ENCODE measurements at regions not wholly inside any gene's neighbourhood (a gene's known extent, or its start where the extent isn't known, plus 50 kb on each side); places are given as distances from the start of the nearest gene placed in this dataset.

DNA sequence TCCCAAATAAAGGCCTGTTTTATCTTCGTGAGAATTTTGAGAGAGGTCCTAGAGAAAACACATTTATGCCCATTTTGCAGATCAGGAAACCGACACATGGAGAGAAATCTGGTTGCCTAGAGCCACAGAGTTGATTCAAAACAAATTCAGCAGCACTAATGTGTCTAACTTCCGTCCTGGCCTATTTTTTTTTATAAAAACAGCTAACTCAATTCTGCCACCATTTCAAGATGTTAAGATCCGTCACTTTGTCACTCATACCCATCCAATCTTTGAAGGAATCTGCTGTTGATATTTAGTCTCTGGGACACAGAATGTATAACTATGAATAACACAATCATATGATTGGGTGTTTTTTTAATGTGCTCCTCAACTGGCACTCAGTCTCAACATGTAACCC, 611.1 kb upstream of the ARID1B start:
- Mint-ChIP-seq H3K4me1 (peaks cover 28% of the 10 kb centered on the region), H3K27me3 (ENCODE audit: low read depth) (no peaks in the 10 kb centered on the region), H3K27ac (ENCODE audit: unreplicated experiment) (no peak overlapping the region), H3K4me3 (no peak overlapping the region), H3K9me3 (no peaks in the 10 kb centered on the region), H3K36me3 (ENCODE audit: low read depth) (no peaks in the 10 kb centered on the region)
- TF ChIP-seq, protein P1, sequence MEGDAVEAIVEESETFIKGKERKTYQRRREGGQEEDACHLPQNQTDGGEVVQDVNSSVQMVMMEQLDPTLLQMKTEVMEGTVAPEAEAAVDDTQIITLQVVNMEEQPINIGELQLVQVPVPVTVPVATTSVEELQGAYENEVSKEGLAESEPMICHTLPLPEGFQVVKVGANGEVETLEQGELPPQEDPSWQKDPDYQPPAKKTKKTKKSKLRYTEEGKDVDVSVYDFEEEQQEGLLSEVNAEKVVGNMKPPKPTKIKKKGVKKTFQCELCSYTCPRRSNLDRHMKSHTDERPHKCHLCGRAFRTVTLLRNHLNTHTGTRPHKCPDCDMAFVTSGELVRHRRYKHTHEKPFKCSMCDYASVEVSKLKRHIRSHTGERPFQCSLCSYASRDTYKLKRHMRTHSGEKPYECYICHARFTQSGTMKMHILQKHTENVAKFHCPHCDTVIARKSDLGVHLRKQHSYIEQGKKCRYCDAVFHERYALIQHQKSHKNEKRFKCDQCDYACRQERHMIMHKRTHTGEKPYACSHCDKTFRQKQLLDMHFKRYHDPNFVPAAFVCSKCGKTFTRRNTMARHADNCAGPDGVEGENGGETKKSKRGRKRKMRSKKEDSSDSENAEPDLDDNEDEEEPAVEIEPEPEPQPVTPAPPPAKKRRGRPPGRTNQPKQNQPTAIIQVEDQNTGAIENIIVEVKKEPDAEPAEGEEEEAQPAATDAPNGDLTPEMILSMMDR (conservative IDR thresholded peaks at IDR 0.05) = no peak
- no peak for DNase-seq (ENCODE audit: low read depth, low spot score)

DNA sequence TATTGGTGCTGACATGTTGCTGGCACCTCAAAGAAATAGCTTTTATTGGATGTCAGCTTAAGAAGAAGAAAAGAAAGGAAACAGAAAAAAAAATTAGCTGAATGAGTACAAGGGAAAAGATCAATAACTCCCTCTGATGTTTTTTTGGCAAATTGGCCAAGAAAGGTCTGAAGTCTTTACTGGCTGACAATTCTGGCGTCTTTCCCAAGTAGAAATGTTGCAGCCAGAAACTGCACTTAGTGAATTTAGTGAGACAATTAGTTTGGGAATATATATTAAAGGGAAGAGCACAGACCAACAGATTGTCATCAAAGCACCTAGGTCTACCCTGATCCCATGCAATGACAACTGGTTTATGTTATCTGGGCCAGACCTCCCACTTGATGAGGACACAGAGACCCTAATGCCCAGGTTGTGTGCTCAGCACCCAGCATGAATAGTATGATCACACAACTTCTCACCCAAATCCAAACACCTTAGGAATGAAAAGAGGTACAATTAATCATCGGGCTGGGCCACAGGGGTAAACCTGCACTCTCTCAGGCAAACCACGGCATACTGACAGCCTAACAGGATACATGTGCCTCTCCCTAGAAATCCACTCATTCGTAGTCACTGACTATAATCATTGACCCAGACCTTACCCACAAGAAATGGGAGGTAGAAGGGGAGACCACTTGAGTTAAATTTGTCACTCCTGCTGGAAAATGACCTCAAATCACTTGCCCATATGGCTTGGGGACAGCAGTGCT, 612.3 kb upstream of the ARID1B start:
- Mint-ChIP-seq H3K4me1 (peaks cover 26% of the 10 kb centered on the region), H3K27me3 (ENCODE audit: low read depth) (no peaks in the 10 kb centered on the region), H3K4me3 (no peak overlapping the region), H3K36me3 (ENCODE audit: low read depth) (no peaks in the 10 kb centered on the region), H3K27ac (ENCODE audit: unreplicated experiment) (no peak overlapping the region), H3K9me3 (no peaks in the 10 kb centered on the region)
- TF ChIP-seq, protein P1 (conservative IDR thresholded peaks at IDR 0.05) = no peak
- DNase-seq (ENCODE audit: low read depth, low spot score) = no peak

DNA sequence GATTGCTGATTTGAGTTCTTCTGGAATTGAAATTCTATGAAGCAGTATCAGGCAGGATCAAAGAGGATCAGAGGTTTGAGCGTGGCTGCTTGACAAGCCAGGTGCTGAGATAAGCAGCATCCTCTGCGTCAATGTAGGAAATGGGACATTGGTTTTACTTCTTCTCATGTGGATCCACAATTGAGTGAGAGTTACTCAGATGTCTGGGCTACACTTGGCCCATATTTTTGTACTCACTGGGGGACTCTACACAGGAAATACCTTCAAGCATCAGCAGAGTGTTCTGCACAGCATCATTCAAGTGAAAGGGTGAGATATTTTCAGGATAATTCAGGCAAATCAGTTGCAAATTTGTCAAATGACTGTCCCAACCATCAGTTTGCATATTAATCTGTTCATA, 613.9 kb upstream of the ARID1B start:
- TF ChIP-seq, protein P1 (conservative IDR thresholded peaks at IDR 0.05) = no peak

DNA sequence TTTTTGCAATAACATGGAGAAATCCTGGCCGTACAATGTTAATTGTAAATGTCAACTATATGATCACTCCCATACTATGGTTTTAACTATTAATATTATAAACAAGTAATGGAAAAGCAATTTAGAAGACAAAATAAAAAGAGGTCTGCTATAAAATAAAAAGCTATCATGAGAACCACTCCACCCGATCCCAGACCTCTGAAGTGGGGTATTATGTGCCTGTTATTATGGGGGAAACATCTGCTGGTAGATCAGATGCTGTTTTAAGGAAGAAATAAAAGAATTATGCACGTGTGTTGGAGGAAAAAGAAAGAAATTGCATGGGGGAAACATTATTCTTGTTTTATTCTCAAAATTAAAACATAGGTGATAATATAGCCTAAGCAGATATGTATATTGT, 615.7 kb upstream of the ARID1B start:
- Mint-ChIP-seq H3K36me3 (ENCODE audit: low read depth) (no peaks in the 10 kb centered on the region), H3K4me3 (no peak overlapping the region), H3K4me1 (no peaks in the 10 kb centered on the region), H3K27me3 (ENCODE audit: low read depth) (no peaks in the 10 kb centered on the region), H3K9me3 (no peaks in the 10 kb centered on the region), H3K27ac (ENCODE audit: unreplicated experiment) (no peak overlapping the region)
- TF ChIP-seq, protein P1 (conservative IDR thresholded peaks at IDR 0.05) = no peak
- no peak for DNase-seq (ENCODE audit: low read depth, low spot score)

More for the DNA sequence above, 613.9 kb upstream of the ARID1B start:
- no peak overlapping the region for H3K4me3 Mint-ChIP-seq
- peaks cover 18% of the 10 kb centered on the region for H3K4me1 Mint-ChIP-seq
- no peak for DNase-seq (ENCODE audit: low read depth, low spot score)
- H3K9me3 Mint-ChIP-seq = no peaks in the 10 kb centered on the region
- H3K27me3 Mint-ChIP-seq (ENCODE audit: low read depth) = no peaks in the 10 kb centered on the region
- H3K27ac Mint-ChIP-seq (ENCODE audit: unreplicated experiment) = no peak overlapping the region
- H3K36me3 Mint-ChIP-seq (ENCODE audit: low read depth) = no peaks in the 10 kb centered on the region

DNA sequence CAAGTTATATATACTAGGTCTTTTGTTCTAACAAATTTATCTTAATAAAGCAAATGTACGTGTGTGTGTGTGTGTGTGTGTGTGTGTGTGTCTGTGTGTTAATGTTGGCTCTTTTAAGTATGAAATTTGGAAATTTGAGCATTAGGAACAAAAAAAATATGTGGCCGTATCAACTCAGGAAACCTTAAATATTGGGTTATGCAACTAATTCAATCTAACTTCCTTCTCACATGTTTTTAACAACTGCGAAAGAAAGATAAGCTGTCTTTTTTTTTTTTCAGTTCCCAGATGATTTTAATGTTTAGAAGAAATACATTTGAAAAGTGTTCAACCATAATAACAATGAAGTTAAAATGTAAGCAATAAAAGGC, 616.4 kb upstream of the ARID1B start:
- no peaks in the 10 kb centered on the region for H3K9me3 Mint-ChIP-seq
- no peak overlapping the region for H3K4me3 Mint-ChIP-seq
- H3K4me1 Mint-ChIP-seq = no peaks in the 10 kb centered on the region
- TF ChIP-seq, protein P1 (conservative IDR thresholded peaks at IDR 0.05) = no peak
- H3K27ac Mint-ChIP-seq (ENCODE audit: unreplicated experiment) = no peak overlapping the region
- no peak for DNase-seq (ENCODE audit: low read depth, low spot score)
- H3K36me3 Mint-ChIP-seq (ENCODE audit: low read depth) = no peaks in the 10 kb centered on the region
- no peaks in the 10 kb centered on the region for H3K27me3 Mint-ChIP-seq (ENCODE audit: low read depth)
